WTC11 (cell line): ENCODE measurements at regions not wholly inside any gene's neighbourhood (a gene's known extent, or its start where the extent isn't known, plus 50 kb on each side); places are given as distances from the start of the nearest gene placed in this dataset.

Experiments used
- AR ChIP-seq: fragments of 250-450 bp; sonication (Bioruptor Pico); IDR thresholded peaks from 2 replicates; pipeline ENCODE4 v1.9.0; 2021; ENCODE audit warnings: mild to moderate bottlenecking
- ATF2 ChIP-seq: sonication (generic); formaldehyde crosslinking; IDR thresholded peaks from 2 replicates; pipeline ENCODE4 v1.8.1; 2022; ENCODE audit warnings: low read depth, missing genetic modification reagents, borderline replicate concordance
- ELF4 ChIP-seq: sonication (generic); formaldehyde crosslinking; IDR thresholded peaks from 2 replicates; pipeline ENCODE4 v1.8.1; 2022; ENCODE audit warnings: low read depth, mild to moderate bottlenecking, moderate library complexity, missing genetic modification reagents
- FOXP4 ChIP-seq: sonication (generic); formaldehyde crosslinking; IDR thresholded peaks from 2 replicates; pipeline ENCODE4 v1.8.0; 2022; ENCODE audit warnings: mild to moderate bottlenecking, missing genetic modification reagents
- GABPB1 ChIP-seq: sonication (generic); formaldehyde crosslinking; IDR thresholded peaks from 2 replicates; pipeline ENCODE4 v1.8.1; 2023; ENCODE audit warnings: mild to moderate bottlenecking, missing genetic modification reagents
- JUN ChIP-seq: sonication (generic); formaldehyde crosslinking; IDR thresholded peaks from 2 replicates; pipeline ENCODE4 v1.8.0; 2023; ENCODE audit warnings: mild to moderate bottlenecking, missing genetic modification reagents
- MAX ChIP-seq: sonication (generic); formaldehyde crosslinking; IDR thresholded peaks from 2 replicates; pipeline ENCODE4 v1.8.0; 2022; ENCODE audit warnings: mild to moderate bottlenecking, missing genetic modification reagents
- TF ChIP-seq, protein P1 (sequence below): fragments of 200-600 bp; IDR thresholded peaks from 2 replicates; pipeline ENCODE4 v1.8.0; 2022; ENCODE audit warnings: antibody characterized with exemption
- TF ChIP-seq, protein P2 (sequence below): sonication (generic); formaldehyde crosslinking; IDR thresholded peaks from 2 replicates; pipeline ENCODE4 v1.8.0; 2022; ENCODE audit warnings: missing genetic modification reagents

DNA sequence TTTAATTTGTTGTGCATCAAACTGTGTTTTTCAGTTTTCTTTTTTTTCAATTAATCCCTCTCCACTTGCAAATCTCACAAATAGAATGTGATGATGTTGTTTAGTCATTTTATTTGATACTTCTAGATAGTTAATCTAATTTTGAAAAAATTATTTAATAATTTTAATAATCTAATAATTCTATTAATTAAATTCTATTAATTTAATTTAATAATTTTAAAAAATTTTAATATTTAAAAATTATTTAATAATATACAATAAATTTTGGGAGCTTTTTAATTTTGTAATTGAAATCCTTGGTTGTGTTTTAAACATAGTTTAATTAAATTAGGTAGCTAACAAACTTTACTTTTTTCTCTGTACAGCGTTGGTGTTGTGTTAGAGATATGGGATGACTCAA lies 393.8 kb downstream of the OLFM4 start:
- TF ChIP-seq, protein P1, sequence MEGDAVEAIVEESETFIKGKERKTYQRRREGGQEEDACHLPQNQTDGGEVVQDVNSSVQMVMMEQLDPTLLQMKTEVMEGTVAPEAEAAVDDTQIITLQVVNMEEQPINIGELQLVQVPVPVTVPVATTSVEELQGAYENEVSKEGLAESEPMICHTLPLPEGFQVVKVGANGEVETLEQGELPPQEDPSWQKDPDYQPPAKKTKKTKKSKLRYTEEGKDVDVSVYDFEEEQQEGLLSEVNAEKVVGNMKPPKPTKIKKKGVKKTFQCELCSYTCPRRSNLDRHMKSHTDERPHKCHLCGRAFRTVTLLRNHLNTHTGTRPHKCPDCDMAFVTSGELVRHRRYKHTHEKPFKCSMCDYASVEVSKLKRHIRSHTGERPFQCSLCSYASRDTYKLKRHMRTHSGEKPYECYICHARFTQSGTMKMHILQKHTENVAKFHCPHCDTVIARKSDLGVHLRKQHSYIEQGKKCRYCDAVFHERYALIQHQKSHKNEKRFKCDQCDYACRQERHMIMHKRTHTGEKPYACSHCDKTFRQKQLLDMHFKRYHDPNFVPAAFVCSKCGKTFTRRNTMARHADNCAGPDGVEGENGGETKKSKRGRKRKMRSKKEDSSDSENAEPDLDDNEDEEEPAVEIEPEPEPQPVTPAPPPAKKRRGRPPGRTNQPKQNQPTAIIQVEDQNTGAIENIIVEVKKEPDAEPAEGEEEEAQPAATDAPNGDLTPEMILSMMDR, result no peak
- TF ChIP-seq ELF4, result no peak
- TF ChIP-seq MAX, result no peak
- TF ChIP-seq JUN (CRISPR knock-in tag), result no peak
- no peak for TF ChIP-seq ATF2 (CRISPR knock-in tag)
- TF ChIP-seq FOXP4 (CRISPR knock-in tag), result no peak
- TF ChIP-seq GABPB1 (CRISPR knock-in tag), result no peak
- TF ChIP-seq AR (CRISPR knock-in tag), result no peak
- TF ChIP-seq, protein P2, sequence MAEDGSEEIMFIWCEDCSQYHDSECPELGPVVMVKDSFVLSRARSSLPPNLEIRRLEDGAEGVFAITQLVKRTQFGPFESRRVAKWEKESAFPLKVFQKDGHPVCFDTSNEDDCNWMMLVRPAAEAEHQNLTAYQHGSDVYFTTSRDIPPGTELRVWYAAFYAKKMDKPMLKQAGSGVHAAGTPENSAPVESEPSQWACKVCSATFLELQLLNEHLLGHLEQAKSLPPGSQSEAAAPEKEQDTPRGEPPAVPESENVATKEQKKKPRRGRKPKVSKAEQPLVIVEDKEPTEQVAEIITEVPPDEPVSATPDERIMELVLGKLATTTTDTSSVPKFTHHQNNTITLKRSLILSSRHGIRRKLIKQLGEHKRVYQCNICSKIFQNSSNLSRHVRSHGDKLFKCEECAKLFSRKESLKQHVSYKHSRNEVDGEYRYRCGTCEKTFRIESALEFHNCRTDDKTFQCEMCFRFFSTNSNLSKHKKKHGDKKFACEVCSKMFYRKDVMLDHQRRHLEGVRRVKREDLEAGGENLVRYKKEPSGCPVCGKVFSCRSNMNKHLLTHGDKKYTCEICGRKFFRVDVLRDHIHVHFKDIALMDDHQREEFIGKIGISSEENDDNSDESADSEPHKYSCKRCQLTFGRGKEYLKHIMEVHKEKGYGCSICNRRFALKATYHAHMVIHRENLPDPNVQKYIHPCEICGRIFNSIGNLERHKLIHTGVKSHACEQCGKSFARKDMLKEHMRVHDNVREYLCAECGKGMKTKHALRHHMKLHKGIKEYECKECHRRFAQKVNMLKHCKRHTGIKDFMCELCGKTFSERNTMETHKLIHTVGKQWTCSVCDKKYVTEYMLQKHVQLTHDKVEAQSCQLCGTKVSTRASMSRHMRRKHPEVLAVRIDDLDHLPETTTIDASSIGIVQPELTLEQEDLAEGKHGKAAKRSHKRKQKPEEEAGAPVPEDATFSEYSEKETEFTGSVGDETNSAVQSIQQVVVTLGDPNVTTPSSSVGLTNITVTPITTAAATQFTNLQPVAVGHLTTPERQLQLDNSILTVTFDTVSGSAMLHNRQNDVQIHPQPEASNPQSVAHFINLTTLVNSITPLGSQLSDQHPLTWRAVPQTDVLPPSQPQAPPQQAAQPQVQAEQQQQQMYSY (CRISPR knock-in tag), result no peak
